Choroid plexus epithelial cell (primary cell): ENCODE measurements at regions not wholly inside any gene's neighbourhood (a gene's known extent, or its start where the extent isn't known, plus 50 kb on each side); places are given as distances from the start of the nearest gene placed in this dataset.

ENCODE experiments used
- DNase-seq: peaks from one replicate; pipeline ENCODE4 v3.0.0-alpha.2; 2010; ENCODE audit warnings: low read depth
- H3K4me3 ChIP-seq: 2 replicates; pipeline ENCODE4 v1.5.1; 2011; ENCODE audit warnings: low read depth, mild to moderate bottlenecking, control low read depth, low read length, moderate library complexity
- TF ChIP-seq, protein P1 (sequence below): conservative IDR thresholded peaks from 2 replicates; pipeline ENCODE4 v1.5.1; 2011; ENCODE audit warnings: low read depth, mild to moderate bottlenecking, control low read depth, inconsistent platforms, low read length, moderate library complexity

DNA sequence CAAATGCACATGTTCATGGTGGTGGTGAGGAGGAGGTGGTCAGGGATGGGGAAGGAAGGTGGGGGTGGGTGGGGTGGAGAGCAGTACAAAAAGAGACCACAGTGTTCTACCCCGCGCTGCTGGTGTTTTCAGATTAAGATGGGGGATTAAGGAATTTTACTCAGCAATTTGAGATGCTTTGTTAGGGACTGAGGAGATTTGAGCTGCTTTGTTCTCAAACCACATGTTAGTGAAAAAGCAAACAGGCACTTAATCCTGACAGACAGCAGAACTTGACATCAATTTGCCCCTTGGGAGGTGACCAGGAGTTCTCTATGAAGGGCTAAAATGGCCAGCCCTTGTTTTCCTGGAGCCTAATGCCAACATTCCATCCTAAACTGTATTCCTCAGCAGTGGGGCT is 244.5 kb downstream of the MEIS1 start:
- H3K4me3 ChIP-seq, result no peak overlapping the region
- no peak for DNase-seq
- TF ChIP-seq, protein P1, sequence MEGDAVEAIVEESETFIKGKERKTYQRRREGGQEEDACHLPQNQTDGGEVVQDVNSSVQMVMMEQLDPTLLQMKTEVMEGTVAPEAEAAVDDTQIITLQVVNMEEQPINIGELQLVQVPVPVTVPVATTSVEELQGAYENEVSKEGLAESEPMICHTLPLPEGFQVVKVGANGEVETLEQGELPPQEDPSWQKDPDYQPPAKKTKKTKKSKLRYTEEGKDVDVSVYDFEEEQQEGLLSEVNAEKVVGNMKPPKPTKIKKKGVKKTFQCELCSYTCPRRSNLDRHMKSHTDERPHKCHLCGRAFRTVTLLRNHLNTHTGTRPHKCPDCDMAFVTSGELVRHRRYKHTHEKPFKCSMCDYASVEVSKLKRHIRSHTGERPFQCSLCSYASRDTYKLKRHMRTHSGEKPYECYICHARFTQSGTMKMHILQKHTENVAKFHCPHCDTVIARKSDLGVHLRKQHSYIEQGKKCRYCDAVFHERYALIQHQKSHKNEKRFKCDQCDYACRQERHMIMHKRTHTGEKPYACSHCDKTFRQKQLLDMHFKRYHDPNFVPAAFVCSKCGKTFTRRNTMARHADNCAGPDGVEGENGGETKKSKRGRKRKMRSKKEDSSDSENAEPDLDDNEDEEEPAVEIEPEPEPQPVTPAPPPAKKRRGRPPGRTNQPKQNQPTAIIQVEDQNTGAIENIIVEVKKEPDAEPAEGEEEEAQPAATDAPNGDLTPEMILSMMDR, result no peak

DNA sequence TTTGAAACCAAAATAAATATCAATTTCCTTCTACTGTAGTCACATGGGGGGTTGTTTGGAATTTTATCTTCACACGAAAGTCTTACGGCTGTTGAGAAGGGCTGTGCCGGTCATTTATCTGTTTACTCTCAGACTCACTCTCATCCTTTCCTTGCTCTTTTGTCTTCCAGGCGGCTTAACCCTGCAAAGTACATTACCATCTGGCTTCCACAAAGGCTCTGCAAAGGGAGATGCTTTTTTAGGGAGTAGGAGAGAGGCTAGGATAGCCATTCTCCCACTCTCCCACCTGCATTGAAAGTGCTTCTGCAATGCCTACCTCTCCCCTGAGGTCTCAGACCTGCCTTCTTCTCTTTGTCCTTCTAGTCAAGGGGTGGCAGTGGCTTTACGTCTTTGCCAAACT is 247.6 kb downstream of the MEIS1 start:
- TF ChIP-seq, protein P1, result no peak
- no peak overlapping the region for H3K4me3 ChIP-seq
- no peak for DNase-seq

DNA sequence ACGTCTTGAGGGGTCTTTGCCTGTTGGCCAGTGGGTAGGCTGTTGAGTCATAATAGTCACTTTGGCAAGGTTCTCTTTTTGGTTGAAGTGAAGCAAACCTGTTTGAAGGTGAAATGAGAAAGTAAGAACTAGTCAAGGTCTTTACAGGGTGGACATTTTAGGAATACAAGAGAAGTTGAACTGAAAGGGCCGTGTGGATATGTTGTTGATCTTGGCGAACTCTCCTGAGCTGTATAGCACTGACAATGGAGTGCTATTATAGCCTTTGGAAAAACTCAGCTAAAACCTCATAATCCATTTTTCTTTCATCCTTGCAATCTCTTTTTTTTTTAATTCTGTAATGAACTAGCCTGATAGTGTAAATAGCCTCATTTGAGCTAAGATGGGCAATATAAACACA is 248.1 kb downstream of the MEIS1 start:
- TF ChIP-seq, protein P1, result no peak
- DNase-seq, result no peak
- H3K4me3 ChIP-seq, result no peak overlapping the region

DNA sequence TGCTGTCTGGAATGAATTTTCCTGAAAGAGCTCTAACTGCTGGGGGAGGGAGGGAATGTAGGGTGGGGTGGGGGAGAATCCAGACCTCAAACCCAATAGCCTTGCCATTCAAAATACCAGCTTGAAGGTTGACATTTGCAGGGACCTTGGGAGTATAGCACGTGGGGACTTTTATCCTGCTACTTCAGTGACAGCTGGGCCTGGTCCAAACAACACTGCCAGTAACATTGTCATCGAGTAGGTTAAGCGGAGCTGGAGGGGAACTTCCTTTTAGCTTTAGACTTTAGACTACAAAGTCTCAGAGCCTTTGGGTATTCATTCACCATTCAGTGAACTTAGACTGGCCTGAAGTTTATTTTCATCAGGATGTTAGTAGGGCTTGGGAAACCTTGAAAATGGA is 248.7 kb downstream of the MEIS1 start:
- TF ChIP-seq, protein P1, result no peak
- H3K4me3 ChIP-seq, result no peak overlapping the region
- DNase-seq, result no peak

DNA sequence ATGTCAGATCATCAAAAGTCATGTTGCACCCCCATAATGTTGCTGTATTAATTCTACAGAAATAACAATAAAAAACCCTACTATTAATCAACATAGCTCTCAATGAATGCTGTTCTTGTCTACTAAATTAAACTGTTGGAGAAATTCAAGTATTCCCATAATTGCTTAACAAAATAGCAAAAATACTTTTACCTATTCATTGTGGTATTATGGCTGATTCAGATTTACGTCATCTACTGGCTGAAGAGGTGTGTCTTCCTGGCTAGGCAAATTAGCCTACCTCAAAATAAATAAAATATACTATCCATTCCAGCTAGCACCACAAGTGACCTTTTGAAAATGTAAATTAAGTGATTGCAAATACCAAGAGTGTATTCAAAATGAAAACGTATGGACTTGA is 249.4 kb downstream of the MEIS1 start:
- TF ChIP-seq, protein P1, result no peak
- no peak for DNase-seq
- no peak overlapping the region for H3K4me3 ChIP-seq

DNA sequence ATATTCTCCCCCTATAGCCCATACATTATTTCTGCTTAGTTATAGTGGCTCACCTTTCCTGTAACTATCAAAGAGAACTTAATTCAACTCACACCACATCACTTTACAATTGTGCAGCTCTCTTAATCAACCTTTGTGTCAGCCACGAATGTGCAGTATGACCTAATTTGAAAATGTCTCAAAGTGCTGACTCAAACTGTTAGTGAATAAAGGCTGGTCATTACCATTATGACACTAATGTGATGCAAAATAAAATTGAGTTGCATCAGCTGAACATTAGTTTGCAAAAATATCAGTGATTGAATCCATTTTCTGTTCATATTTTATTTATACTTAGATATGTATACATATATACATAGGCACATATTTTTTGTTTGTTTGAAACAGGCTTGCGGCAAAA is 251.8 kb downstream of the MEIS1 start:
- peak; percentile 4 for DNase-seq
- H3K4me3 ChIP-seq, result no peak overlapping the region
- TF ChIP-seq, protein P1, result no peak

DNA sequence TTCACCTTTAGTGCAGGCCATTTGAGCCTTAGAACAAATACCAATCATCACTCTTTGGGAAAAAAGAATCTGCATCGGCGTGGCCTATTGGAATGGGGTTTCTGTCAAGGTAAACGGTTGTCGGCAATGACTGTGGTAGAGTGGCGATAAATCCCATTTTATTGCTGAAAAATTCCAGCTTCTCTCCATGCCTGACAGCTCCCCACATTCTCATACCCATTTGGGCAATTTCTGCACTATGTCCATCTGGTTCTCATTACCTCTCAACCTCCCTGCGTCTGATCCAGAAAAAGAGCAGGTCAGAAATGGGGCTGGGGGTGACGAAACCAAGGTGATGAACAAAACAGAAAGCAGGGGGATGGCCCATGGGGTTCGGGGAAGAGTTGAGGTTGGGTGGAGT is 254.0 kb downstream of the MEIS1 start:
- TF ChIP-seq, protein P1, result no peak
- no peak for DNase-seq
- H3K4me3 ChIP-seq, result no peak overlapping the region
